ENCODE measurements at regions not wholly inside any gene's neighbourhood (a gene's known extent, or its start where the extent isn't known, plus 50 kb on each side); places are given as distances from the start of the nearest gene placed in this dataset.

GRCh38 chr6:119678961-119679360 is 329.4 kb upstream of the MAN1A1 start:
- H3K4me3 ChIP-seq (replicated peaks; ENCODE audit: low read depth, low read length) = no peak overlapping the region
- TF ChIP-seq CTCF (IDR thresholded peaks at IDR 0.05; ENCODE audit: low read depth, low read length, missing control alignments) = no peak
- no peak for DNase-seq (ENCODE audit: extremely low read depth, low read depth)

- no peak overlapping the region for H3K4me3 ChIP-seq (replicated peaks; ENCODE audit: low read depth, low read length)
- no peak for TF ChIP-seq CTCF (IDR thresholded peaks at IDR 0.05; ENCODE audit: low read depth, low read length, missing control alignments)
- no peak for DNase-seq (ENCODE audit: extremely low read depth, low read depth)
These were observed 327.8 kb upstream of the MAN1A1 start for GRCh38 chr6:119677384-119677783.

GRCh38 chr6:119676961-119677360 is 327.4 kb upstream of the MAN1A1 start:
- TF ChIP-seq CTCF (IDR thresholded peaks at IDR 0.05; ENCODE audit: low read depth, low read length, missing control alignments) = no peak
- no peak overlapping the region for H3K4me3 ChIP-seq (replicated peaks; ENCODE audit: low read depth, low read length)
- DNase-seq (ENCODE audit: extremely low read depth, low read depth) = no peak

GRCh38 chr6:119676230-119676629 is 326.7 kb upstream of the MAN1A1 start:
- DNase-seq (ENCODE audit: extremely low read depth, low read depth) = no peak
- TF ChIP-seq CTCF (IDR thresholded peaks at IDR 0.05; ENCODE audit: low read depth, low read length, missing control alignments) = no peak
- no peak overlapping the region for H3K4me3 ChIP-seq (replicated peaks; ENCODE audit: low read depth, low read length)

- no peak for DNase-seq (ENCODE audit: extremely low read depth, low read depth)
- no peak for TF ChIP-seq CTCF (IDR thresholded peaks at IDR 0.05; ENCODE audit: low read depth, low read length, missing control alignments)
- no peak overlapping the region for H3K4me3 ChIP-seq (replicated peaks; ENCODE audit: low read depth, low read length)
These were observed 324.2 kb upstream of the MAN1A1 start for GRCh38 chr6:119673741-119674140.

- no peak overlapping the region for H3K4me3 ChIP-seq (replicated peaks; ENCODE audit: low read depth, low read length)
- no peak for TF ChIP-seq CTCF (IDR thresholded peaks at IDR 0.05; ENCODE audit: low read depth, low read length, missing control alignments)
- DNase-seq (ENCODE audit: extremely low read depth, low read depth) = no peak
These were observed 323.2 kb upstream of the MAN1A1 start for GRCh38 chr6:119672725-119673124.

- no peak overlapping the region for H3K4me3 ChIP-seq (replicated peaks; ENCODE audit: low read depth, low read length)
- no peak for TF ChIP-seq CTCF (IDR thresholded peaks at IDR 0.05; ENCODE audit: low read depth, low read length, missing control alignments)
- DNase-seq (ENCODE audit: extremely low read depth, low read depth) = no peak
These were observed 321.5 kb upstream of the MAN1A1 start for GRCh38 chr6:119671105-119671504.
